Left ventricle myocardium superior (tissue), 1 donor: ENCODE measurements at regions not wholly inside any gene's neighbourhood (a gene's known extent, or its start where the extent isn't known, plus 50 kb on each side); places are given as distances from the start of the nearest gene placed in this dataset.

Experiments
- ATAC-seq: fragments of 200-7000 bp; cut with Tn5 transposase; one replicate; pipeline ENCODE4 v1.9.1; 2020; ENCODE audit warnings: mild to moderate bottlenecking, moderate library complexity
- DNase-seq: peaks from one replicate; pipeline ENCODE4 v3.0.0-alpha.2; 2020
- intact Hi-C: fragments of 100-400 bp; cut with micrococcal nuclease; formaldehyde crosslinking; loops from one replicate; pipeline ENCODE4 v1.11.0; 2022
- donor health status: DM: no; HTN: yes; CAD: no; lungs with severe emphysema.

DNA sequence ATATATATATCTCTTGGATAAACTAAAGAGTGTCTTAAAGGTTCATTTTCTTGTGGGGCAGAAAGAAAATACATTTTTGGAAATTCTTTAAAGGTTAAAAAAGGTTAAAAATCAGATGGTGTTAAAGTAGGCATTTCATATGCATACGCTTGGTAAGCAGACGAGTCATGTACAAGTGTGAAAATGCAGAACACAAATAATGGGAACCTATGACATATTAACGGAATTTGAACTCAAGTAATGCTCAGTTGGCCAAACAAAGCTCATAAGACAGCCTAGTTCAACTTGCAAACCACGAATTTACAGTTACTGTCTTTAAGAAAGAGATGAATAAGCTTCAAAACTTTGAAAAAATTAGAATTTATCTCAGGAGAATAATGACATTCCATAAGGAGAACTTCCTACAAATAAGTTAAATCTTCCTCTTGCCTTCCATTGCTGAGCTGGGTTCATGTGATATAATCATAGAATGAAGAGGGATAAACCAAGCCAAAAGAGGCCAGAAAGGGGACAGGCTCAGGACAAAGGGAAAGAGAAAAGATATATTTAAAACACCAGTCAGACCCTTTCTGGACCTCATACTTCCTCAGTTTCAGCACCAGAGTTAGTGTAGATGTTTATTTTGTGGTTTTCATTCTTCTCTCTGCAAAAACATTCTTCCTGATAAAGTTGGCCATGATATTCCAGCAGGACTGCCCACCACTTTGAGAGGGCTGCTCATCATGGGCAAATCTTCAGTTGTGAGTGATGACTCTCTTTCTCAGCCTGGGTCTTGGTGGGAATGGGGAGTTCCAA lies 256.7 kb upstream of the CD180 start:
- intact Hi-C loops = no loop called here
- ATAC-seq = no peak
- no peak for DNase-seq

DNA sequence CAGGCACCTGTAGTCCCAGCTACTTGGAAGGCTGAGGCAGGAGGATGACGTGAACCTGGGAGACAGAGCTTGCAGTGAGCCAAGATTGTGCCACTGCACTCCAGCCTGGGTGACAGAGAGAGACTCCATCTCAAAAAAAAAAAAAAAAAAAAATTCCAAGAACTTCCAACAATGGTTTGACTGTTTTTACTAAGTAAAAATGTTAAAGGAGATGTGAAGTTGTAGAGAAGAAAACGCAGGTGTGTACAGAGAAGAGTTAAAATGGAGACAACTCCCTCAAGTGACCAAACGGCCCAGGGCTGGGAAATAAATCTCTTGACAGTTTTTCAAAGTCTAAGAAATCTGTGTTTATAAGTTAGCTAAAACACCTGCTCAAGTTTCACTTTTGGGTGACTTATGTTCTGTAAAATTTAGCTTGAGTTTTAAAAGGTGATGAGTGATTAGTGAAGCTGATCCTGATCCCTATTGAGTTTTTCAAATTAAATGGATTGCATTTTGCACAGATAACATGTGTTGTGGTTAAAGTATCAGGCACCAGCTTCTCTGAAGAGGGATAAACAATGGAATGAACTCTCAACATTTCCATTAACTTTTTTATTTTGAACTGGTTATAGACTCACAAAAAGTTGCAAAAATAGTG lies 255.2 kb upstream of the CD180 start:
- ATAC-seq = no peak
- intact Hi-C loops = no loop called here
- no peak for DNase-seq

DNA sequence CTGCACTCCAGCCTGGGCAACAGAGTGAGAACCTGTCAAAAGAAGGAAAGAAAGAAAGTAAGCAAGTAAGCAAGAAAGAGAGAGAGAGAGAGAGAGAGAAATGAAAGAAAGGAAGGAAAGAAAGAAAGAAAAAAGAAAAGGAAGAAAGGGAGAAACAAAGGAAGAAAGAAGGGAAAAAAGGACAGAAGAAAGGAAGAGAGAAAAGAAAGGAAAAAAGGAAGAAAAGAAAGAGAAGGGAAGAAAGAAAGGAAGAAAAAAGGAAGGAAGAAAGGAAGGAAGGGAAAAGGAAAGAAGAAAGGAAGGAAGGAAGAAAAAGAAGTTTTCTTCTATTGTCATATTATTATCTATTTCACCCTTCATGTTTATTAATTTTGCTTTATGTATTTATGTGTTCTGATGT lies 251.1 kb upstream of the CD180 start:
- no peak for DNase-seq
- no peak for ATAC-seq
- intact Hi-C loops = no loop called here

DNA sequence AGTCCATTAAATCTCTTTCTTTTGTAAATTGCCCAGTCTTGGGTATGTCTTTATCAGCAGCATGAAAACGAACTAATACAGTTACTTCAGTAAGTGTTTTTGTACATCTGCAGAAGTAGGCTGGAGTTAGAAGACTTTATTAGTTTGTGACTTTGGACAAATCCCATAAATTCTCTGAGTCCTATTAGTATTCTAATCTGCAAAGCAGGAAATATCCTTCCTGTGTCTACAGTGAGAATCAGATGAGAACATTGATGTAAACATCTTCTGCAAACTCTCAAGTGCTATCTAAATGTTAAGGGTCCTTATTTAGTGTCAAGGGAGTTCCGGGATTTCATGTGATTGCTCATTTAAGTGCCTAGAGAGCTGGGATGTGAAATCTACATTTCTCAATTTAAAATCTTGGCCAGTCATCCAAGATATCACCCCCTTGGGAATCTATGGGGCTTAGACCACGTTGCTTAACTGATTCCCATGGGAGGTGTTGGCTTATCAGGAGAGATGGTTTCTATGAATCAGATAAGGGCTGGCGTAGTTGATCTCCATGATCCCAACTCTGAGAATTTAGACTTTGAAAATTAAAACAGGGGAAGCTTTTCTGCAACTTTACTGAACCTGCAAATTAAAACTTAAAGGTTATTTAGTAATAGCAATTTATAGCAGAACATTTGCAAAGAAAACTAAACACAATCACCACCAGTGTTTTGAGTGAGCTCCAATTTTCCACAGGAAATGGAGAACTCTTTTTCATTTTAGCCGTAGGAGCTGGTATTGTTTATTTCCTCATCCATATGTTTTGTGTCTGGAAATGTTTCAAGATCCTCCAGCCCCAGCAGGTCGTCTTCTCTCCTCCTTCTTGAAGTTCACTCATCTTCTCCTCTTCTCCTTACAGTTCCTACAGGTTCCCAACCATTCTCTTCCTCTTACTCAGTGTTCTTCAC lies 241.6 kb upstream of the CD180 start:
- DNase-seq (no peak), ATAC-seq (peak; percentile 23)
- intact Hi-C loops = no loop called here

DNA sequence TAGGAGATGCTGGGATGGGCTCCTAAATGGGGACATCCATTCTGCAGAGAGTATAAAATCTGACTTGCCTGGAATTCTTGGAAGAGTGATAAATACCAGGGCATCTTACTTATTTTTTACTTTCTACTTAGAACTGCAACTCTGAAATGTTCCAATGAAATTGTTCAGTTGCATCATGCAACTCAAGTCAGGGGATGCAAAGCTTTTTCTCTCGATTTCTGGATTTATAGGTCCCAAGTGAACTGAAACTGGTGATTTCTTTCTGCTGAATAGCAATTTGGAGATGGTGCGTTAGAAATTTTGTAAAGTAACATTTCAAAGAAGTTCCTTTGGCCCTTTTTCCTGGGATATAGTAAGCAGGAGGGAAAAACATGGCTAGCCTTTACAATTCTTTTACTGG lies 238.4 kb upstream of the CD180 start:
- DNase-seq = no peak

DNA sequence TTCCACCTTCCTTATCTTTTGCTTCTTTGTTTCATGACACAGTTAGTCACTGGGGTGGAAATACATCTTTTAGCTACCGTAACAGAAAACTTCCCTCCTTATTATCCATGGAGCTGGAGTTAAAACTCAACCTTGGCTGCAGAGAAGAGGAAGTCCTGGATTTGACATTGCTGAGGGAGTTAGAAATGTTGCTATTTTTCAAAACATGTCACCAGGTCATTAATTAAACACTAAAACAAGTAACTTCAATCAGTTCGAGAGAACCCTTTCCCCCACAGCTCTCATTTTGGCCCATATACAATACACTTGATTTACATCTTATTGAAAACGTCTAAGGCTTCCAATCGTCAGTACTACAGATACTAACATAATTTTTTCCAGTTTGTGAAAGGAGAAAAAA lies 237.9 kb upstream of the CD180 start:
- ATAC-seq = no peak
- no peak for DNase-seq
- intact Hi-C loops = no loop called here

More for the DNA sequence above, 238.4 kb upstream of the CD180 start:
- ATAC-seq = no peak
- intact Hi-C loops = no loop called here

DNA sequence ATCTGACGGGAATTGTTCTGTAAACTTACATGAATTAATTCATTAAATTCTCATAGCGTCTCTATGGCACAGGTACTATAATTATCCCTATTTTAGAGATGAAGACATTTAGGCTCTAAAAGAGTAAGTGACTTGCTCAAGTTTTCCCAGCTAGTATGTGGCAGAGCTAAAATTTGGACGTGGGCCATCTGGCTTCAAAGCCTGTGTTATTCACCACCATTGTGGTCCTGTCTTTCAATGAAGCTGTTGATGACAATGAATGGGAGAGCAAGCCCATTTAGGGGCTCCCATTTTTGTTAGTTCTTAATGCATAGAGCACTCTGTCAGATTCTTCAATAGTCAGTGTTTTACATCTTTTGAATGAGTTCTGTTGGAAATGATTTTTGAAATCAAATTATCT lies 236.0 kb upstream of the CD180 start:
- intact Hi-C loops = no loop called here
- no peak for ATAC-seq

DNA sequence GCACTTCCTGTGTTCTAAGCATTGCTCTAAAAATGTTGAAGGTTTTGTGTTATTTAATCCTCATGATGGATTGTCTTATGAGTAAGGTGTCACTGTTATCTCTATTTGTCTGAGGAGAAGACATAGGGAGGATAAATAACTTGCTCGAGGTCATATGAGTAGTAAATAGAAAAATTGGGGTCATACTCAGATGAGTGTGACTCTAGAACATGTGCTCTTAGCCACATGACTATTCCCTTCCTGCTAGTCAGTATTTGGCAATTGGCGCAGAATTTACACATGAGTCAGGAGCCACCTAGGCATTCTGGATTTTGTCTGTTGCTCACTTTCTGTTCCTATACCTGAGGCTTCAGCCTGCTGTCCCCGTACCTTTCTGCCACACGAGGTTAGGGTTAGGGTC lies 234.6 kb upstream of the CD180 start:
- ATAC-seq (no peak), DNase-seq (no peak)
- intact Hi-C loops = no loop called here

More for the DNA sequence above, 236.0 kb upstream of the CD180 start:
- no peak for DNase-seq

DNA sequence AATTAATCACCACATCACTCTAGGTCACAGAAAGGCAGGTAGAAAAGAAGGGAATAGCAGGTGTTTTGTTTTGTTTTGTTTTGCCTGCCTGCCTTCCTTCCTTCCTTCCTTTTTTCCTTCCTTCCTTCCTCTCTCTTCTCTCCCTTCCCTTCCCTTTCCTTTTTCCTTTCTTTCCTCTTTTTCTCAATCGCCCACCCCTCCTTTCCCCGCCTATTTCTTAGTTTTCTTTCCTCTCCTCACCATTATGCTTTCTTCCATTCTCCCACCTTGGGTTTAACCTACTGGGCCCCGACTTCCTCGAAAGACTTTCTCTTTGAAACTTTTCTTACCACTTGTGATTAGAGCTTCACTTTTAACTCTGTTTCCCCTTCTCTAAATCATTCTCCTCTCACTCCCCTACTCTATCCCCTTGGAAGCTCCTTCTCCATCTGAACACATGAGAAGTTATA lies 231.3 kb upstream of the CD180 start:
- no peak for ATAC-seq
- DNase-seq = no peak
- intact Hi-C loops = no loop called here

DNA sequence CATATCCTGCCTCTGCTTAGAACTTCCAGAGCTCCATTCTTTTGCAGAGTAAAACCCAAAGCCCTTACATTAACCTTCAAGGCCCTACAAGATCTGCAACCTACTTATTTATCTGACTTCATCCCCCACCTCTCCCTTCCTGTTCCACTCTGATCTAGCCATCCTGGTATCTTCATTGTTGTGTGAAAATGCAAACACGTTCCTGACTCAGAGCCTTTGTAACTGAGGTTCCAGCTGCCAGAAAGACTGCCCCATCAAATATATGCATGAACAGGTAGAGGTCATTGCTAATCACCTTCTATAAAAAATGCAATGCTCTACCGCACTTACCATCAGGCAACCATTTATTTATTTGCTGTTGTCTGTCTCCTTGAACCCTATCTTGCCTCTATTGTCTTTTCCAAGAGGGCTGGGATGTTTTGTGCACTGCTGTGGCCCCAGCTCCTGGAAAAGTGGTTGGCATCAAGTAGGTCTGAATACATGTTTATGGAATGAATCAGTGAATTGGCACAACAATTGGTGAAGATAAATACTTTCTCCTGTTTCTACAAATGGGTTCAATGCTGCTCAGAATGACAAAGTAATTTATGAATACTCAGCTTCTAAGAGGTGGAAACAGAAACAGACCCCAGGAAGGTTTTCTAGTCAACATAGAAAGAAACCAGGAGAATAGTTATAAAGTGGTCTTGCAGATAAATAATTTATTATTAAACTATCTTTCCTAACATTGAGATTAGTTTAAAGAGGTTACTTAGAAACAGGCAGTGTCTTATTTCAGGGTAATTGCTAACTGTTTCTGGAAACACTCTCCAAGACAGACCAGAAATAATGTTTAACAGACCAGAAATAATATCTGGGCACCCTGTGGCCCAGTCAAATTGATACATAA lies 230.6 kb upstream of the CD180 start:
- DNase-seq (no peak), ATAC-seq (no peak)
- intact Hi-C loops = no loop called here

DNA sequence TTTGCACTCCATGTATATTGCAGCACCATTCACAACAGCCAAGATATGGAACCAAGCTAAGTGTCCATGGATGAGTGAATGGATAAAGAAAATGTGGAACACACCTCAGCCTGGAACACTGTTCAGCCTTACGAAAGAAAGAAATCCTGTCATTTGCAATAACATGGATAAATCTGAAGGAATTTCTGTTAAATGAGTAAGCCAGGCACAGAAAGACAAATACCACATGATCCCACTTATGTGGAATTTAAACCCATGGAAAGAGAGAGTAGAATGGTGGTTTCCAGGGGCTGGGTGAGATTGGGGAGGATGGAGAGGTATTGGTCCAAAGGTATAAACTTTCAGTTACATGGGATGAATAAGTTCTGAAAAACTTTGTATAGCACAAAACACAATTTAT lies 228.9 kb upstream of the CD180 start:
- DNase-seq (no peak), ATAC-seq (no peak)
- intact Hi-C loops = no loop called here

DNA sequence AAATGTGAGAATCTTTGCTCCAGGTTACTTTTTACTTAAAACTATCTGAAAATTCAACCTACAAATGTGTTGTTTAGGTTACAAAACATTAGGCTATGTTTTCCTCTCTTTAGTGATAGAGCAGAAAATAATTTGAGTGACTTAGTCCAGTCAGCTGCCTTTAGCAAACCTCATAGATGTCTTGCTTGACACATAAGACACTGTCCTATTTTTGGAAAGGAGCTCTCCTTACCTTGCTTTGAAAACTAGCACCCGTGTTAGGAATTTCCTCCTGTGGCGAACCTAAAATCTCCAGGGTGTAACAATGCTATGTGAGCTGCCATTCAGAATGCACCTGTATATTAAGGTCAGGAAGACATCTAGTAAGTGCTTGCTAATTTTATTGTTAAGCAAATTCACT lies 221.2 kb upstream of the CD180 start:
- intact Hi-C loops = no loop called here
- ATAC-seq (no peak), DNase-seq (no peak)

DNA sequence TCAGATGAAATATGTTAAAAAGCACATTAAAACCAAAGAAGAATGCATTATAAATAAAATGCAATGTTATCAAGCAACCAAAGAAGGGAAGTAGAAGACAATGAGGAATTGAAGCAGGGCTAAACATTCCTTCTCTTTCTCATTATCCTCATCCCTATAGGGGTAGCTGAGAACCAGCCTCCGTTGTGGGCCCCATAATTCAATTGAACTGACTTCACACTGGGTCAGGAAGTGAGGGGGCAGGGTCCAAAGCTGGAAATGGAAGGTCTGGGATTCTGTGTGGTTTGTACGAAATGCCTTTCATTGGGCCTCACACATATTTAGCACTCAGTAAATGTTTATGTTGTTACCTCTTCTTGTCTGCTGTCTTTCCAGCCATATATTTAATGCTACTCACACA lies 220.4 kb upstream of the CD180 start:
- ATAC-seq (no peak), DNase-seq (no peak)
- intact Hi-C loops = no loop called here

DNA sequence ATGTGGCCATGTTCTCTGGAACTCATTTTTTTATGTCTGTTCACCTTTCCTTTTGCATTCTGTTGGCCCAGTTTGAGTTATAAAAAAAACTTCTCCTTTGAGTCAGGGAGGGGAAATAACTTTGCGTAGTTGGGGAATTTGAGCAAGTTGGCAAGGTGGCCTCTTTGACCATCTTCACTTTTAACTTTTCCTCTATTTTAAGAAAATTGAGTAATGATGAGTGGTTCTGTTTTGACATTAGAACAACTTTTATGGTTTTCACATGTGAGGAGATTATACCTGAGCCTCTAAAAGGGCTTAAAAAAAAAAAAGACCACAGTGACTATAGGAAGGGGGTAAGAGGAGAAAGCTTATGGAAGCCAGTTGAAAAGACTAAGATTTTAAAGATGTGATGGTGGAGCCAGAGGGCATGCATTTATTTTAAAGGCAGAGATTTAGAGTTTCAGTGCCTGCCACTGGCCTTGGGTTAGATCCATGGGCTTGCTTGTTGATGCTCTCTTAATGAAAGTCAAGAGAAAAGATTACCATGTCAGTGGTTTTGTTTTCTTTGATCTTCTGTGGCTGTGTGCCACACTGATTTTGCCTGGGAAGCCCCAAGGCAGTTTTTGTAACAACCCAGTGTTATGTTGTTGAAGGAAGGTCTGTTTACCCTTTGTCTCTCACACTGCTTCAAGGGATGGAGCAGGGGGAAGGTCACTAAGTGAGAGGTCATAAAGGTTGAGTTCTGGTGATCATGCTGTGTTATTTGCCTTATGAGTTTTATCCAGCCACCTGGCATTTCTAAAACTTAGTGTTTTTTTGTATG lies 219.7 kb upstream of the CD180 start:
- no peak for ATAC-seq
- DNase-seq = no peak
- intact Hi-C loops = no loop called here

DNA sequence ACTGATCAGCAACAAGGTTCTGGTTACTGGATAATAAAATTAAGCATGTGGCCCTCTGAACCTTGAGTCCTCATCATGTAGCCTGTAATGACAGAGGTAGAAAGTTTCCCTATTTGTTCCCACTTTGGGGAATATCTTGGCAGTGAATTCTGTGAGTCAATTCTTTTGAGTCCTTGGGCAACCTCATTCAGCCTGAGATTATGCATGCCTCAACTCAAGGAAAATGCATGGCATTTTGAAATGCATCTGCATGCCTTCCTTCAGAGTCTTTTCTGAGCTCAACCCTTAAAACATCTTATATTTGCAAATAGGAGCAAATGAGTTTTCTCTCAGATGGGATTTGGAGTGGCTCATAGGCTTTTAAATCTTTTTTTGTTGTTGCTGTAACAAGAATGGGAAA lies 218.1 kb upstream of the CD180 start:
- ATAC-seq (no peak), DNase-seq (no peak)
- intact Hi-C loops = no loop called here

DNA sequence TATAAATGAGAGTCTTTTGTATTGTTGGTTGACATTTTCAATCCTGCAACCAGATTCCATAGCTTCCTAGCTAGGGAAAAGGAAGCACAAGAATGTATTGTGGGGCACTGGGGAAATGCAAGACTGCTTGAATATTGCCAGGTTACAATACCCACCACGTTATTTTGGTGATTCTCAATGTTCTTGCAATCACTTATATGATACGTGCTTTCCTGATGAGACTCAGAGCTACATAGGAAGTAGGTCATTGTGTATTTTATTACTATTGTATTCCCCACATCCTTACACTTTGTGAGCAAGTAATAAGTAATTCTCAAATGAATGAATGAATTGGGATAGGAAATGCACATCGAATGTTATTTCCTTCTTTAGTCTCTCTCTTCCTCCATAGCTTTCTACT lies 217.1 kb upstream of the CD180 start:
- intact Hi-C loops = no loop called here
- ATAC-seq = no peak
- DNase-seq = no peak

DNA sequence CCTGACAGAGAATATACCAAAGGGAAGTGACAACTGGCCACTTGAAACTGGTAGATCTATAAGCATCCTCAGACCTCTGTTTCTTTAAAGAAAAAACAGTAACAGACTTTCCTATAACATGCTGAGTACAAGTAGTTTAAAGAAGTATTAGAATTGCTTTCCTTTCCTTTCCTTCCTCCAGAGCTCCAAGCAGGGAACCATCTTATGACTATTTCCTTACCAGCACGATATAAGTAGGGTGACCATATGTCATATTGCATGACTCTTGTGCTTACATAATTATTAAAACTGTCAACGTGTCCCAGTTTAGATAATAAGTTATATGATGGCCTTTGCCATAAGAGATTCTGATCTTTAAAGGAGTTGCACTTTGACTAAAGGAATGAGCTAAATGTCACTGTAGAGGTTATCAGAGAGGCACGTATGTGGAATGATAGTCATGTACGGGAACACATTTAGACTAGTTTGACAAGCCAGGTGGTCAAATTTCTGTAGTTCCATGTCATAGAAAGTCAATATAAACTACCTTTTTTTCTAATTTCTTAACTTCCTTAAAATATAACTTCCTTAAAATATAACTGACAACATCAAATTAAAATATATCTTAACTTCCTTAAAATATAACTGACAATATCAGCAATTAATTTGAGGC lies 212.7 kb upstream of the CD180 start:
- no peak for DNase-seq
- ATAC-seq = no peak
- intact Hi-C loops = no loop called here

DNA sequence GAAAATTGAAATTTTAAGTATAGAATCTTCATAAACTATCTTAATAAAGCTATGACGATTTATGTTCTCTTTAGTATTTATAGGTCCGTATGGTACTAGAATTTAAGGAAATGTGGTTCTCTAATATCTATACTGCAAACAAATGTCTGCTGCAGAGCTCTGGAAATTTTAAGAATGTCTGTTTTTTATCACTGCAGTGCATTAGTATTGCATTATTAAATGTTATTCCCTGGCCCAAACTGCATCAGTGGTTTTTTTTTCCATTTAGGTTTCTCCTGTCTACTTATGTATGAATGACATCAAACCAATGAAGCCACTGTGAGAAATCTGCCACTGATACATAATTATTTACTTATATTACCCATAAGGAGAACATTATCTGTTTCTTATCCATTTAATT lies 211.4 kb upstream of the CD180 start:
- intact Hi-C loops = no loop called here
- DNase-seq = no peak
- no peak for ATAC-seq
